PFSK-1 (cell line): ENCODE measurements at regions not wholly inside any gene's neighbourhood (a gene's known extent, or its start where the extent isn't known, plus 50 kb on each side); places are given as distances from the start of the nearest gene placed in this dataset.

Experiments used
- POLR2AphosphoS5 ChIP-seq: IDR thresholded peaks from 2 replicates; pipeline ENCODE4 v1.6.1; 2012; ENCODE audit warnings: low read depth, mild to moderate bottlenecking, control low read depth, low read length, moderate library complexity
- SIN3A ChIP-seq: IDR thresholded peaks from 2 replicates; pipeline ENCODE4 v1.6.1; 2012; ENCODE audit warnings: mild to moderate bottlenecking, low read length, moderate library complexity, borderline replicate concordance; ENCODE audit not compliant: insufficient read depth
- TAF1 ChIP-seq: IDR thresholded peaks from 2 replicates; pipeline ENCODE4 v1.6.1; 2012; ENCODE audit warnings: low read length, control low read depth, borderline replicate concordance; ENCODE audit not compliant: insufficient read depth
- TF ChIP-seq, protein P1 (sequence below), 2 experiments: IDR thresholded peaks; 2 replicates each; pipeline versions ENCODE4 v1.6.1 to v1.8.0; 2011 to 2012; ENCODE audit warnings: low read depth in 2 of 2, low read length in 2 of 2, control low read depth in 1 of 2, inconsistent platforms in 1 of 2, mild to moderate bottlenecking in 1 of 2, moderate library complexity in 1 of 2; ENCODE audit not compliant: insufficient read depth in 1 of 2

DNA sequence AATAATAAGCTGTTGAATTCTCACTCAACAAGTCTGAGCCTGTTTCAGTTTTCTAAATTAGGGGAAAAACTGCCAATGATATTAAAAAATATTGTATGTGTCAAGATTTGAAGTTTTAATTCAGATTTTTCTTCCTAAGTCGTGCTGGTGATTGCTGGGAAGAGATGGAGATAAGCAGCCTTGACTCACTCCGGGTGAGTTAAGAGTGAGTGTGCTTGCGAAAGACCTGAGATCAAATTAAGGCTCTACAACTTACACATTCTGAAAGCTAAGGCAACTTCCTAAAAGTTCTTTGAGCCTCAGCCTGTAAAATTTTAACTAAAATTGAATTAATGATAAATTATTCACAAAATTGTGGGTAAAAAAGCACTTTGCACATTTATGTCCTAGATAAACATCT, 1441.2 kb downstream of the PCDH7 start:
- TF ChIP-seq, protein P1, sequence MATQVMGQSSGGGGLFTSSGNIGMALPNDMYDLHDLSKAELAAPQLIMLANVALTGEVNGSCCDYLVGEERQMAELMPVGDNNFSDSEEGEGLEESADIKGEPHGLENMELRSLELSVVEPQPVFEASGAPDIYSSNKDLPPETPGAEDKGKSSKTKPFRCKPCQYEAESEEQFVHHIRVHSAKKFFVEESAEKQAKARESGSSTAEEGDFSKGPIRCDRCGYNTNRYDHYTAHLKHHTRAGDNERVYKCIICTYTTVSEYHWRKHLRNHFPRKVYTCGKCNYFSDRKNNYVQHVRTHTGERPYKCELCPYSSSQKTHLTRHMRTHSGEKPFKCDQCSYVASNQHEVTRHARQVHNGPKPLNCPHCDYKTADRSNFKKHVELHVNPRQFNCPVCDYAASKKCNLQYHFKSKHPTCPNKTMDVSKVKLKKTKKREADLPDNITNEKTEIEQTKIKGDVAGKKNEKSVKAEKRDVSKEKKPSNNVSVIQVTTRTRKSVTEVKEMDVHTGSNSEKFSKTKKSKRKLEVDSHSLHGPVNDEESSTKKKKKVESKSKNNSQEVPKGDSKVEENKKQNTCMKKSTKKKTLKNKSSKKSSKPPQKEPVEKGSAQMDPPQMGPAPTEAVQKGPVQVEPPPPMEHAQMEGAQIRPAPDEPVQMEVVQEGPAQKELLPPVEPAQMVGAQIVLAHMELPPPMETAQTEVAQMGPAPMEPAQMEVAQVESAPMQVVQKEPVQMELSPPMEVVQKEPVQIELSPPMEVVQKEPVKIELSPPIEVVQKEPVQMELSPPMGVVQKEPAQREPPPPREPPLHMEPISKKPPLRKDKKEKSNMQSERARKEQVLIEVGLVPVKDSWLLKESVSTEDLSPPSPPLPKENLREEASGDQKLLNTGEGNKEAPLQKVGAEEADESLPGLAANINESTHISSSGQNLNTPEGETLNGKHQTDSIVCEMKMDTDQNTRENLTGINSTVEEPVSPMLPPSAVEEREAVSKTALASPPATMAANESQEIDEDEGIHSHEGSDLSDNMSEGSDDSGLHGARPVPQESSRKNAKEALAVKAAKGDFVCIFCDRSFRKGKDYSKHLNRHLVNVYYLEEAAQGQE (IDR thresholded peaks at IDR 0.05; ENCODE audit: insufficient read depth in 1 of 2, low read depth in 2 of 2, low read length in 2 of 2), result no peak
- TF ChIP-seq POLR2AphosphoS5 (no peak), TAF1 (no peak), SIN3A (no peak)
